A549 (cell line): ENCODE measurements at regions not wholly inside any gene's neighbourhood (a gene's known extent, or its start where the extent isn't known, plus 50 kb on each side); places are given as distances from the start of the nearest gene placed in this dataset.

Source experiments
- CBX2 ChIP-seq: fragments of 200-600 bp; sonication (generic); IDR thresholded peaks from 2 replicates; pipeline ENCODE4 v1.6.1; 2016; ENCODE audit warnings: low read depth, mild to moderate bottlenecking, borderline replicate concordance
- POLR2A ChIP-seq: IDR thresholded peaks from 2 replicates; pipeline ENCODE4 v1.6.1; 2012; ENCODE audit warnings: mild to moderate bottlenecking, low read length
- POLR2AphosphoS2 ChIP-seq: conservative IDR thresholded peaks from 2 replicates; pipeline ENCODE4 v1.6.1; 2012; ENCODE audit warnings: low read length, improper control_type of control experiment, inconsistent platforms
- RAD21 ChIP-seq, 2 experiments: fragments of >200 bp in 1 of 2; sonication (Bioruptor Twin) in 1 of 2; formaldehyde crosslinking in 1 of 2; IDR thresholded peaks in 1 of 2; conservative IDR thresholded peaks in 1 of 2; 2 replicates in 1 of 2; 3 replicates in 1 of 2; pipeline ENCODE4 v1.6.1; 2012 to 2018; ENCODE audit warnings: inconsistent platforms in 1 of 2
- SMC3 ChIP-seq: fragments of >200 bp; sonication (Bioruptor Twin); formaldehyde crosslinking; IDR thresholded peaks from 3 replicates; pipeline ENCODE4 v1.6.1; 2018; ENCODE audit warnings: inconsistent platforms
- ZFP36 ChIP-seq: fragments of 450-650 bp; IDR thresholded peaks from 2 replicates; pipeline ENCODE4 v1.6.1; 2014; ENCODE audit warnings: borderline replicate concordance; ENCODE audit not compliant: partially characterized antibody
- TF ChIP-seq, protein P1 (sequence below): fragments of >200 bp; sonication (Bioruptor Twin); formaldehyde crosslinking; IDR thresholded peaks from 3 replicates; pipeline ENCODE4 v1.5.1; 2016
- TF ChIP-seq, protein P2 (sequence below): fragments of 450-650 bp; IDR thresholded peaks from 2 replicates; pipeline ENCODE4 v1.6.1; 2014; ENCODE audit warnings: antibody characterized with exemption
- TF ChIP-seq, protein P3 (sequence below): IDR thresholded peaks from 2 replicates; pipeline ENCODE4 v1.6.1; 2012
- TF ChIP-seq, protein P4 (sequence below): fragments of 200-600 bp; sonication (generic); IDR thresholded peaks from 2 replicates; pipeline ENCODE4 v1.6.1; 2016; ENCODE audit warnings: antibody characterized with exemption, mild to moderate bottlenecking, moderate library complexity

DNA sequence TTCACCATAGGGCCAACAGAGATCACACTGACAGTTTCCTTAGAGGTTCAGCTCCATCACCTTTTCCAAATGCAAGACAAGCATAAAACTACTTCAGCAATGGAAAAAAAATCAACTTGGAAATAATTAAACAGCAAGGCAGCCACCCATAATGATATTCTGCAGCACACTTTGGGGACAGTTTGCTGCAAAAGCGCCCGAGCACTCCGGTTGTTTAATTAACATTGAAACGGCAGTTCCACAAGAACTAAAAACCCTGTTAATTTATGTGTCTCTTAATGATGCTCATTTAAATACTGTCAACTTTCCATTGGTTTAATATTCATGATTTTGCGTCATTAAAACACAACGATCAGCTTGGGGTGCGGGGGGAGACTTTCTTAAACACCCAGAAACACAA lies 153.2 kb downstream of the ELAVL4 start:
- TF ChIP-seq, protein P1, sequence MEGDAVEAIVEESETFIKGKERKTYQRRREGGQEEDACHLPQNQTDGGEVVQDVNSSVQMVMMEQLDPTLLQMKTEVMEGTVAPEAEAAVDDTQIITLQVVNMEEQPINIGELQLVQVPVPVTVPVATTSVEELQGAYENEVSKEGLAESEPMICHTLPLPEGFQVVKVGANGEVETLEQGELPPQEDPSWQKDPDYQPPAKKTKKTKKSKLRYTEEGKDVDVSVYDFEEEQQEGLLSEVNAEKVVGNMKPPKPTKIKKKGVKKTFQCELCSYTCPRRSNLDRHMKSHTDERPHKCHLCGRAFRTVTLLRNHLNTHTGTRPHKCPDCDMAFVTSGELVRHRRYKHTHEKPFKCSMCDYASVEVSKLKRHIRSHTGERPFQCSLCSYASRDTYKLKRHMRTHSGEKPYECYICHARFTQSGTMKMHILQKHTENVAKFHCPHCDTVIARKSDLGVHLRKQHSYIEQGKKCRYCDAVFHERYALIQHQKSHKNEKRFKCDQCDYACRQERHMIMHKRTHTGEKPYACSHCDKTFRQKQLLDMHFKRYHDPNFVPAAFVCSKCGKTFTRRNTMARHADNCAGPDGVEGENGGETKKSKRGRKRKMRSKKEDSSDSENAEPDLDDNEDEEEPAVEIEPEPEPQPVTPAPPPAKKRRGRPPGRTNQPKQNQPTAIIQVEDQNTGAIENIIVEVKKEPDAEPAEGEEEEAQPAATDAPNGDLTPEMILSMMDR, result no peak
- TF ChIP-seq ZFP36 (no peak), CBX2 (no peak), POLR2AphosphoS2 (no peak), RAD21 (conservative IDR thresholded peaks at IDR 0.05 in 1 of 2, IDR thresholded peaks at IDR 0.05 in 1 of 2) (no peak), SMC3 (no peak), POLR2A (no peak)
- TF ChIP-seq, protein P2, sequence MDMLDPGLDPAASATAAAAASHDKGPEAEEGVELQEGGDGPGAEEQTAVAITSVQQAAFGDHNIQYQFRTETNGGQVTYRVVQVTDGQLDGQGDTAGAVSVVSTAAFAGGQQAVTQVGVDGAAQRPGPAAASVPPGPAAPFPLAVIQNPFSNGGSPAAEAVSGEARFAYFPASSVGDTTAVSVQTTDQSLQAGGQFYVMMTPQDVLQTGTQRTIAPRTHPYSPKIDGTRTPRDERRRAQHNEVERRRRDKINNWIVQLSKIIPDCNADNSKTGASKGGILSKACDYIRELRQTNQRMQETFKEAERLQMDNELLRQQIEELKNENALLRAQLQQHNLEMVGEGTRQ, result no peak
- TF ChIP-seq, protein P3, sequence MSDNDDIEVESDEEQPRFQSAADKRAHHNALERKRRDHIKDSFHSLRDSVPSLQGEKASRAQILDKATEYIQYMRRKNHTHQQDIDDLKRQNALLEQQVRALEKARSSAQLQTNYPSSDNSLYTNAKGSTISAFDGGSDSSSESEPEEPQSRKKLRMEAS, result no peak
- TF ChIP-seq, protein P4, sequence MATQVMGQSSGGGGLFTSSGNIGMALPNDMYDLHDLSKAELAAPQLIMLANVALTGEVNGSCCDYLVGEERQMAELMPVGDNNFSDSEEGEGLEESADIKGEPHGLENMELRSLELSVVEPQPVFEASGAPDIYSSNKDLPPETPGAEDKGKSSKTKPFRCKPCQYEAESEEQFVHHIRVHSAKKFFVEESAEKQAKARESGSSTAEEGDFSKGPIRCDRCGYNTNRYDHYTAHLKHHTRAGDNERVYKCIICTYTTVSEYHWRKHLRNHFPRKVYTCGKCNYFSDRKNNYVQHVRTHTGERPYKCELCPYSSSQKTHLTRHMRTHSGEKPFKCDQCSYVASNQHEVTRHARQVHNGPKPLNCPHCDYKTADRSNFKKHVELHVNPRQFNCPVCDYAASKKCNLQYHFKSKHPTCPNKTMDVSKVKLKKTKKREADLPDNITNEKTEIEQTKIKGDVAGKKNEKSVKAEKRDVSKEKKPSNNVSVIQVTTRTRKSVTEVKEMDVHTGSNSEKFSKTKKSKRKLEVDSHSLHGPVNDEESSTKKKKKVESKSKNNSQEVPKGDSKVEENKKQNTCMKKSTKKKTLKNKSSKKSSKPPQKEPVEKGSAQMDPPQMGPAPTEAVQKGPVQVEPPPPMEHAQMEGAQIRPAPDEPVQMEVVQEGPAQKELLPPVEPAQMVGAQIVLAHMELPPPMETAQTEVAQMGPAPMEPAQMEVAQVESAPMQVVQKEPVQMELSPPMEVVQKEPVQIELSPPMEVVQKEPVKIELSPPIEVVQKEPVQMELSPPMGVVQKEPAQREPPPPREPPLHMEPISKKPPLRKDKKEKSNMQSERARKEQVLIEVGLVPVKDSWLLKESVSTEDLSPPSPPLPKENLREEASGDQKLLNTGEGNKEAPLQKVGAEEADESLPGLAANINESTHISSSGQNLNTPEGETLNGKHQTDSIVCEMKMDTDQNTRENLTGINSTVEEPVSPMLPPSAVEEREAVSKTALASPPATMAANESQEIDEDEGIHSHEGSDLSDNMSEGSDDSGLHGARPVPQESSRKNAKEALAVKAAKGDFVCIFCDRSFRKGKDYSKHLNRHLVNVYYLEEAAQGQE, result no peak
